A673 (cell line): ENCODE measurements at regions not wholly inside any gene's neighbourhood (a gene's known extent, or its start where the extent isn't known, plus 50 kb on each side); places are given as distances from the start of the nearest gene placed in this dataset.

ENCODE experiments used
- CTCF ChIP-seq: fragments of 300-800, 200-600 bp; sonication (generic); conservative IDR thresholded peaks from 2 replicates; pipeline ENCODE4 v1.5.1; 2017; ENCODE audit warnings: low read depth, mild to moderate bottlenecking, antibody characterized with exemption, low read length, moderate library complexity, mixed read lengths
- EZH2 ChIP-seq: fragments of 200-600 bp; sonication (generic); IDR thresholded peaks from 2 replicates; pipeline ENCODE4 v1.6.1; 2017; ENCODE audit warnings: borderline replicate concordance, low read depth, mild to moderate bottlenecking, mixed read lengths, antibody characterized with exemption, low read length; ENCODE audit not compliant: poor library complexity, severe bottlenecking

DNA sequence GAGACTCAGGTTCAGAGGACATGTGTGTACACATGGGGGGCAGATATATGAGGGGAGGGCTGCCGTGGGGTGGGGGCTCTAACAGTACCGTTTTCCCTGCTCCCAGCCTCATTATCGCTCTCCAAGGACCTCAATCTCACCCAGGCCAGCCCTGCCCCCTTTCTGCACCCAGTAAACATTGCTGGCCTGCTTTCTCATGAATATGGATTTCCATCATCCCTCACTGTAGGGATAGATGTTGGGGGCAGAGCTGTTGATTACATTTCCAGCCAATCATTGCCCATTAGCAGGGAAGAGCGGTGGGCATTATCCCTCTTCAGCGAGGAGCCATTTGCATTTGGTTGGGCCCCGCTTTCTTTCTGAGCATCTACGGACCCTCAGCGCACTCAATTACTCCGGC, 273.8 kb downstream of the RPS6KC1 start:
- TF ChIP-seq CTCF (no peak), EZH2 (no peak)
